ENCODE measurements at regions not wholly inside any gene's neighbourhood (a gene's known extent, or its start where the extent isn't known, plus 50 kb on each side); places are given as distances from the start of the nearest gene placed in this dataset.
"Not testable (repeated sequence)": the region's sequence is repeated elsewhere in the genome, so short reads cannot be mapped to it uniquely, and the experiment has no call there.

DNA sequence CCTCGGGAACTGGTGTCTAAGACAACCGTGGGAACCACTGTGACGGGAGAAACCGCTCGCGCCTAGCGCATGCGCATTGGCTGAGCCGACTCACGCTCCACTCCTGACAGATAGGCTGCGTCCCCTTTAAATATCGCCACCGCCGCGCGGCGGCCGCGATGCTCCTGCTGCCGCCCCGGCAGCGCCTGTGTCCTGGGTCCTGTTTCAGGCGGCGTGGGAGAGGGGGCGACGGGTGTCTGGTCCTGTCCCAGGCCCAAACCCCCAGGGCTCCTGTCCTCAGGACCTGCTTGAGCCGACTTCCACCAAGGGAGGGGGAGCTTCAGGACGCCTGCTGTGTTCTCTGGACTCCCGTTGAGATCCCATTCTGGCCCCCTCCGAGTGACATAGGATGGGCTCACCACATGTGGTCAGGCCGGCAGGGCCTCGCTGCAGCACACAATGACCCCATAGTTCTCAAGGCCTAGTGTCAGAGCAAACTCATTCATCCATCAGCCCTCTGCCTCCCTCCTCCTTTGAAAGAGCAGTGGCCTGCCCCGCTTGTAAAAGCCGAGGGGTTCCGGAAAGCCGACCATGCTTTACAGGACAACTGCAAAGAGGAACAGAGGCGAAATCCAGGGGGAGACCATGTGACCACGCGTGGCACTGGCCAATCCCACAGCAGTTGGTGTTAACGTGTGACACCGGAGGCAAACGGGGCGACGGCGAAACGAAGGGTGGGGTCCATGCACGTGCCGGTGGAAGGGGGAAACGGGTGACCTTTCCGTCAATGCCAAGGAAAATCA lies 710.0 kb upstream of the TPTE start:
- H3K9me3 ChIP-seq (ENCODE audit: control insufficient read depth, low read length); H3K27ac ChIP-seq (ENCODE audit: insufficient read depth, low read length, poor library complexity, severe bottlenecking); DNase-seq; H3K36me3 ChIP-seq (ENCODE audit: control insufficient read depth, insufficient read depth, low read length); H3K4me3 ChIP-seq (ENCODE audit: insufficient read depth, low read depth, low read length, poor library complexity, severe bottlenecking); H3K4me1 ChIP-seq (ENCODE audit: control insufficient read depth, insufficient read depth, low read length, poor library complexity, severe bottlenecking); H3K27me3 ChIP-seq (replicated peaks; ENCODE audit: control insufficient read depth, insufficient read depth, low read length, poor library complexity, severe bottlenecking): not testable (repeated sequence)

DNA sequence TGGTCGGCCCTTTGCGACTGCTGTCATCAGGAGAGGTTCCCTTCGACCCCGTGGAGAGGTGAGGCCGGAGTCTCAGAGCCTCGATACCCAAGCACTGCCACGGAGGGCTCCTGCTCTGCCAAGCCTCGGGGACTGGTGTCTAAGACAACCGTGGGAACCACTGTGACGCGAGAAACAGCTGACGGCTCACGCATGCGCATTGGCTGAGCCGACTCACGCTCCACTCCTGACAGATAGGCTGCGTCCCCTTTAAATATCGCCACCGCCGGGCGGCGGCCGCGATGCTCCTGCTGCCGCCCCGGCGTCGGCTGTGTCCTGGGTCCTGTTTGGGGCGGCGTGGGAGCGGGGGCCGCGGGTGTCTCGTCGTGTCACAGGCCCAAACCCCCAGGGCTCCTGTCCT lies 708.9 kb upstream of the TPTE start:
- H3K9me3 ChIP-seq (ENCODE audit: control insufficient read depth, low read length); H3K36me3 ChIP-seq (ENCODE audit: control insufficient read depth, insufficient read depth, low read length); DNase-seq; H3K27ac ChIP-seq (ENCODE audit: insufficient read depth, low read length, poor library complexity, severe bottlenecking); H3K4me3 ChIP-seq (ENCODE audit: insufficient read depth, low read depth, low read length, poor library complexity, severe bottlenecking); H3K4me1 ChIP-seq (ENCODE audit: control insufficient read depth, insufficient read depth, low read length, poor library complexity, severe bottlenecking); H3K27me3 ChIP-seq (replicated peaks; ENCODE audit: control insufficient read depth, insufficient read depth, low read length, poor library complexity, severe bottlenecking): not testable (repeated sequence)

DNA sequence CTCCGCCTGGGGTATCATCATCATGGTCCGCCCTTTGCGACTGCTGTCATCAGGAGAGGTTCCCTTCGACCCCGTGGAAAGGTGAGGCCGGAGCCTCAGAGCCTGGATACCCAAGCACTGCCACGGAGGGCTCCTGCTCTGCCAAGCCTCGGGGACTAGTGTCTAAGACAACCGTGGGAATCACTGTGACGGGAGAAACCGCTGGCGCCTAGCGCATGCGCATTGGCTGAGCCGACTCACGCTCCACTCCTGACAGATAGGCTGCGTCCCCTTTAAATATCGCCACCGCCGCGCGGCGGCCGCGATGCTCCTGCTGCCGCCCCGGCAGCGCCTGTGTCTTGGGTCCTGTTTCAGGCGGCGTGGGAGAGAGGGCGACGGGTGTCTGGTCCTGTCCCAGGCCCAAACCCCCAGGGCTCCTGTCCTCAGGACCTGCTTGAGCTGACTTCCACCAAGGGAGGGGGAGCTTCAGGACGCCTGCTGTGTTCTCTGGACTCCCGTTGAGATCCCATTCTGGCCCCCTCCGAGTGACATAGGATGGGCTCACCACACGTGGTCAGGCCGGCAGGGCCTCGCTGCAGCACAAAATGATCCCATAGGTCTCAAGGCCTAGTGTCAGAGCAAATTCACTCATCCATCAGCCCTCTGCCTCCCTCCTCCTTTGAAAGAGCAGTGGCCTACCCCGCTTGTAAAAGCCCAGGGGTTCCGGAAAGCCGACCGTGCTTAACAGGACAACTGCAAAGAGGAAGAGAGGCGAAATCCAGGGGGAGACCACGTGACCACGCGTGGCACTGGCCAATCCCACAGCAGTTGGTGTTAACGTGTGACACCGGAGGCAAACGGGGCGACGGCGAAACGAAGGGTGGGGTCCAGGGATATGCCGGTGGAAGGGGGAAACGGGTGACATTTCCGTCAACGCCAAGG lies 707.2 kb upstream of the TPTE start:
- not testable (repeated sequence) for DNase-seq; H3K4me3 ChIP-seq (ENCODE audit: insufficient read depth, low read depth, low read length, poor library complexity, severe bottlenecking); H3K4me1 ChIP-seq (ENCODE audit: control insufficient read depth, insufficient read depth, low read length, poor library complexity, severe bottlenecking); H3K36me3 ChIP-seq (ENCODE audit: control insufficient read depth, insufficient read depth, low read length); H3K27ac ChIP-seq (ENCODE audit: insufficient read depth, low read length, poor library complexity, severe bottlenecking); H3K27me3 ChIP-seq (replicated peaks; ENCODE audit: control insufficient read depth, insufficient read depth, low read length, poor library complexity, severe bottlenecking); H3K9me3 ChIP-seq (ENCODE audit: control insufficient read depth, low read length)

DNA sequence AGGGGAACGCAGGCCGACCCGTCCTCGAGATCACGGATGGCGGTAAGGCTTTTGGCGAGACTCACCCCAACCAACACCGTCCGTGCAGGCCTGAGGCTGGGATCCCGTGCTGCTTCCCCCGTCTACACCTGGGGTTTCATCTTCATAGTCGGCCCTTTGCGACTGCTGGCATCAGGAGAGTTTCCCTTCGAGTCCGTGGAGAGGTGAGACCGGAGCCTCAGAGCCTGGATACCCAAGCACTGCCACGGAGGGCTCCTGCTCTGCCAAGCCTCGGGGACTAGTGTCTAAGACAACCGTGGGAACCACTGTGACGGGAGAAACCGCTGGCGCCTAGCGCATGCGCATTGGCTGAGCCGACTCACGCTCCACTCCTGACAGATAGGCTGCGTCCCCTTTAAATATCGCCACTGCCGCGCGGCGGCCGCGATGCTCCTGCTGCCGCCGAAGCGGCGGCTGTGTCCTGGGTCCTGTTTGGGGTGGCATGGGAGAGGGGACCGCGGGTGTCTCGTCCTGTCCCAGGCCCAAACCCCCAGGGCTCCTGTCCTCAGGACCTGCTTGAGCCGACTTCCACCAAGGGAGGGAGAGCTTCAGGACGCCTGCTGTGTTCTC lies 706.1 kb upstream of the TPTE start:
- not testable (repeated sequence) for DNase-seq; H3K9me3 ChIP-seq (ENCODE audit: control insufficient read depth, low read length); H3K4me3 ChIP-seq (ENCODE audit: insufficient read depth, low read depth, low read length, poor library complexity, severe bottlenecking); H3K4me1 ChIP-seq (ENCODE audit: control insufficient read depth, insufficient read depth, low read length, poor library complexity, severe bottlenecking); H3K36me3 ChIP-seq (ENCODE audit: control insufficient read depth, insufficient read depth, low read length); H3K27ac ChIP-seq (ENCODE audit: insufficient read depth, low read length, poor library complexity, severe bottlenecking); H3K27me3 ChIP-seq (replicated peaks; ENCODE audit: control insufficient read depth, insufficient read depth, low read length, poor library complexity, severe bottlenecking)

DNA sequence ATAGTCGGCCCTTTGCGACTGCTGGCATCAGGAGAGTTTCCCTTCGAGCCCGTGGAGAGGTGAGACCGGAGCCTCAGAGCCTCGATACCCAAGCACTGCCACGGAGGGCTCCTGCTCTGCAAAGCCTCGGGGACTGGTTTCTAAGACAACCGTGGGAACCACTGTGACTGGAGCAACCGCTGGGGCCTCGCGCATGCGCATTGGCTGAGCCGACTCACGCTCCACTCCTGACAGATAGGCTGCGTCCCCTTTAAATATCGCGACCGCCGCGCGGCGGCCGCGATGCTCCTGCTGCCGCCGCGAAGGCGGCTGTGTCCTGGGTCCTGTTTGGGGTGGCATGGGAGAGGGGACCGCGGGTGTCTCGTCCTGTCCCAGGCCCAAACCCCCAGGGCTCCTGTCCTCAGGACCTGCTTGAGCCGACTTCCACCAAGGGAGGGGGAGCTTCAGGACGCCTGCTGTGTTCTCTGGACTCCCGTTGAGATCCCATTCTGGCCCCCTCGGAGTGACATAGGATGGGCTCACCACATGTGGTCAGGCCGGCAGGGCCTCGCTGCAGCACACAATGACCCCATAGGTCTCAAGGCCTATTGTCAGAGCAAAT lies 704.5 kb upstream of the TPTE start:
- H3K36me3 ChIP-seq (ENCODE audit: control insufficient read depth, insufficient read depth, low read length); H3K4me1 ChIP-seq (ENCODE audit: control insufficient read depth, insufficient read depth, low read length, poor library complexity, severe bottlenecking); H3K9me3 ChIP-seq (ENCODE audit: control insufficient read depth, low read length); H3K27me3 ChIP-seq (replicated peaks; ENCODE audit: control insufficient read depth, insufficient read depth, low read length, poor library complexity, severe bottlenecking); H3K27ac ChIP-seq (ENCODE audit: insufficient read depth, low read length, poor library complexity, severe bottlenecking); DNase-seq; H3K4me3 ChIP-seq (ENCODE audit: insufficient read depth, low read depth, low read length, poor library complexity, severe bottlenecking): not testable (repeated sequence)

DNA sequence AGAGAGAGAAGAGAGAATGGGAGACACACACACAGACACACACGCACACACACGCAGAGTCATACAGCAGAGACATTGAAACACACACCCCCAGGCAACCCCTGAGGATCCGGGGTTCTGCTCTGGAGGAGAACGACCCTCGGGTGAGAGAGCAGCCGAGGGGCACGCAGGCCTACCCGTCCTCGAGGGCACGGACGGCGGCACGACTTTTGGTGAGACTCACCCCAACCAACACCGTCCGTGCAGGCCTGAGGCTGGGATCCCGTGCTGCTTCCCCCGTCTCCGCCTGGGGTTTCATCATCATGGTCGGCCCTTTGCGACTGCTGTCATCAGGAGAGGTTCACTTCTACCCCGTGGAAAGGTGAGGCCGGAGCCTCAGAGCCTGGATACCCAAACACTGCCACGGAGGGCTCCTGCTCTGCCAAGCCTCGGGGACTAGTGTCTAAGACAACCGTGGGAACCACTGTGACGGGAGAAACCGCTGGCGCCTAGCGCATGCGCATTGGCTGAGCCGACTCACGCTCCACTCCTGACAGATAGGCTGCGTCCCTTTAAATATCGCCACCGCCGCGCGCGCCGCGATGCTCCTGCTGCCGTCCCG lies 703.4 kb upstream of the TPTE start:
- H3K27ac ChIP-seq (ENCODE audit: insufficient read depth, low read length, poor library complexity, severe bottlenecking); DNase-seq; H3K36me3 ChIP-seq (ENCODE audit: control insufficient read depth, insufficient read depth, low read length); H3K9me3 ChIP-seq (ENCODE audit: control insufficient read depth, low read length); H3K4me1 ChIP-seq (ENCODE audit: control insufficient read depth, insufficient read depth, low read length, poor library complexity, severe bottlenecking); H3K4me3 ChIP-seq (ENCODE audit: insufficient read depth, low read depth, low read length, poor library complexity, severe bottlenecking); H3K27me3 ChIP-seq (replicated peaks; ENCODE audit: control insufficient read depth, insufficient read depth, low read length, poor library complexity, severe bottlenecking): not testable (repeated sequence)

DNA sequence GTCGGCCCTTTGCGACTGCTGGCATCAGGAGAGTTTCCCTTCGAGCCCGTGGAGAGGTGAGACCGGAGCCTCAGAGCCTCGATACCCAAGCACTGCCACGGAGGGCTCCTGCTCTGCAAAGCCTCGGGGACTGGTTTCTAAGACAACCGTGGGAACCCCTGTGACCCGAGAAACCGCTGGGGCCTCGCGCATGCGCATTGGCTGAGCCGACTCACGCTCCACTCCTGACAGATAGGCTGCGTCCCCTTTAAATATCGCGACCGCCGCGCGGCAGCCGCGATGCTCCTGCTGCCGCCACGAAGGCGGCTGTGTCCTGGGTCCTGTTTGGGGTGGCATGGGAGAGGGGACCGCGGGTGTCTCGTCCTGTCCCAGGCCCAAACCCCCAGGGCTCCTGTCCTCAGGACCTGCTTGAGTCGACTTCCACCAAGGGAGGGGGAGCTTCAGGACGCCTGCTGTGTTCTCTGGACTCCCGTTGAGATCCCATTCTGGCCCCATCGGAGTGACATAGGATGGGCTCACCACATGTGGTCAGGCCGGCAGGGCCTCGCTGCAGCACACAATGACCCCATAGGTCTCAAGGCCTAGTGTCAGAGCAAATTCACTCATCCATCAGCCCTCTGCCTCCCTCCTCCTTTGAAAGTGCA lies 701.7 kb upstream of the TPTE start:
- not testable (repeated sequence) for H3K9me3 ChIP-seq (ENCODE audit: control insufficient read depth, low read length); H3K4me3 ChIP-seq (ENCODE audit: insufficient read depth, low read depth, low read length, poor library complexity, severe bottlenecking); H3K4me1 ChIP-seq (ENCODE audit: control insufficient read depth, insufficient read depth, low read length, poor library complexity, severe bottlenecking); H3K36me3 ChIP-seq (ENCODE audit: control insufficient read depth, insufficient read depth, low read length); DNase-seq; H3K27me3 ChIP-seq (replicated peaks; ENCODE audit: control insufficient read depth, insufficient read depth, low read length, poor library complexity, severe bottlenecking); H3K27ac ChIP-seq (ENCODE audit: insufficient read depth, low read length, poor library complexity, severe bottlenecking)

DNA sequence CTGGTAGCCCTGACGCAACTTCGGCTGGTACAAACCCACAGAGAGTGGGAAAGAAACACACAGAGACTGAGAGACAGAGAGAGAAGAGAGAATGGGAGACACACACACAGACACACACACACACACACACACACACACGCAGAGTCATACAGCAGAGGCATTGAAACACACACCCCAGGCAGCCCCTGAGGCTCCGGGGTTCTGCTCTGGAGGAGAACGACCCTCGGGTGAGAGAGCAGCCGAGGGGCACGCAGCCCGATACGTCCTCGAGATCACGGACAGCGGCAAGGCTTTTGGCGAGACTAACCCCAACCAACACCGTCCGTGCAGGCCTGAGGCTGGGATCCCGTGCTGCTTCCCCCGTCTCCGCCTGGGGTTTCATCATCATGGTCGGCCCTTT lies 700.8 kb upstream of the TPTE start:
- not testable (repeated sequence) for H3K27me3 ChIP-seq (replicated peaks; ENCODE audit: control insufficient read depth, insufficient read depth, low read length, poor library complexity, severe bottlenecking); H3K9me3 ChIP-seq (ENCODE audit: control insufficient read depth, low read length); H3K4me3 ChIP-seq (ENCODE audit: insufficient read depth, low read depth, low read length, poor library complexity, severe bottlenecking); H3K36me3 ChIP-seq (ENCODE audit: control insufficient read depth, insufficient read depth, low read length); H3K27ac ChIP-seq (ENCODE audit: insufficient read depth, low read length, poor library complexity, severe bottlenecking); DNase-seq; H3K4me1 ChIP-seq (ENCODE audit: control insufficient read depth, insufficient read depth, low read length, poor library complexity, severe bottlenecking)

DNA sequence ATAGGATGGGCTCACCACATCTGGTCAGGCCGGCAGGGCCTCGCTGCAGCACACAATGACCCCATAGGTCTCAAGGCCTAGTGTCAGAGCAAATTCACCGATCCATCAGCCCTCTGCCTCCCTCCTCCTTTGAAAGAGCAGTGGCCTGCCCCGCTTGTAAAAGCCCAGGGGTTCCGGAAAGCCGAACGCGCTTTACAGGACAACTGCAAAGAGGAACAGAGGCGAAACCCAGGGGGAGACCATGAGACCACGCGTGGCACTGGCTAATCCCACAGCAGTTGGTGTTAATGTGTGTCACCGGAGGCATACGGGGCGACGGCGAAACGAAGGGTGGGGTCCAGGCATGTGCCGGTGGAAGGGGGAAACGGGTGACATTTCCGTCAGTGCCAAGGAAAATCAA lies 699.9 kb upstream of the TPTE start:
- H3K27me3 ChIP-seq (replicated peaks; ENCODE audit: control insufficient read depth, insufficient read depth, low read length, poor library complexity, severe bottlenecking); H3K36me3 ChIP-seq (ENCODE audit: control insufficient read depth, insufficient read depth, low read length); H3K4me3 ChIP-seq (ENCODE audit: insufficient read depth, low read depth, low read length, poor library complexity, severe bottlenecking); H3K4me1 ChIP-seq (ENCODE audit: control insufficient read depth, insufficient read depth, low read length, poor library complexity, severe bottlenecking); DNase-seq; H3K9me3 ChIP-seq (ENCODE audit: control insufficient read depth, low read length); H3K27ac ChIP-seq (ENCODE audit: insufficient read depth, low read length, poor library complexity, severe bottlenecking): not testable (repeated sequence)

Data from effector memory CD4-positive, alpha-beta T cell (primary cell).